ENCODE measurements at regions not wholly inside any gene's neighbourhood (a gene's known extent, or its start where the extent isn't known, plus 50 kb on each side); places are given as distances from the start of the nearest gene placed in this dataset.

DNA sequence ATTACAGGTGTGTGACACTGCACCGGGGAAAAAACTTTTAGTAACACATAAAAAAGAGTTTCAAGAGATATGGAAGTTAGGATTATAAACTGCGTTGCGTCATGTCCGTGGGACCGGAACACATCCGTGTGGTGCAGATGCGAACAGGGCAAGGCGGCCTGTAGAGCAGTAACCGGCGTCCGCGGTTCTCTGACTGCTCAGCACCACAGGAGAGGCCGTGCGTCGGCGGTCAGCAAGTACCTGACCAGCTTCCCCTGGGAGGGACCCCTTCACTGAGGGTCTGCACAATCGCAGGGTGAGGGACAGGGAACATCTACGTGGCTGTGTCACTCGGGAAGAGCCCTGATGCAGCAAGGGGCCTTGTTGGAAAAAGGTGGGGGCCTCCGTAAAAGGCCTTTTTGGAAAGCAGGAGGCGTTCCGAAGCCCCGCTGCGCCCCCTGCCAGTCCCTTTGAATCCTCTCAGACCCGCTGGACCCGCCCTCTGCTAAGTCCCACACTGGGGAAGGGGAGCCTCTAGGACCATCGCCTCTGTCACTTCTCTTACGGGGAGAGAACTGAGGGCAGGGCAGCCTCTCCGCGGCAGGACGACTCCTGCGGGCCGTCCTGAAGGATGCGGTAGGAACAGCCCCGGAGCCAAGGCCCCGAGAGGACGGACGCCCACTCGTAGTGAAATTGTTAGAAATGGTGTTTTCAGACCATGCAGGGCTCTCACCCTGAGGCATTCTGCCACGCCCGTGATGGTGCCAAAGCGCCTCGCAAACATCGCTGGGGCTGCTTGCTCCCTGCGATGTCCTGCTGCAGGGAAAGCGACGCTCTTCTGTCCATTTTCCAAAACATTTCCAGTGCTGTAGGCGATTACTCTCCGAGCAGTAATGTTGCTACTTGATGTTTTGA lies 771.6 kb upstream of the COBL start:
- H3K27me3 ChIP-seq (replicated peaks): no peaks in the 10 kb centered on the region
- in situ Hi-C loops (cut with HindIII; ENCODE audit: low pct_ligation_motif_present, low sequenced_read_pairs): no loop called here
- H3K27ac ChIP-seq: no peak overlapping the region
- TF ChIP-seq, protein P1, sequence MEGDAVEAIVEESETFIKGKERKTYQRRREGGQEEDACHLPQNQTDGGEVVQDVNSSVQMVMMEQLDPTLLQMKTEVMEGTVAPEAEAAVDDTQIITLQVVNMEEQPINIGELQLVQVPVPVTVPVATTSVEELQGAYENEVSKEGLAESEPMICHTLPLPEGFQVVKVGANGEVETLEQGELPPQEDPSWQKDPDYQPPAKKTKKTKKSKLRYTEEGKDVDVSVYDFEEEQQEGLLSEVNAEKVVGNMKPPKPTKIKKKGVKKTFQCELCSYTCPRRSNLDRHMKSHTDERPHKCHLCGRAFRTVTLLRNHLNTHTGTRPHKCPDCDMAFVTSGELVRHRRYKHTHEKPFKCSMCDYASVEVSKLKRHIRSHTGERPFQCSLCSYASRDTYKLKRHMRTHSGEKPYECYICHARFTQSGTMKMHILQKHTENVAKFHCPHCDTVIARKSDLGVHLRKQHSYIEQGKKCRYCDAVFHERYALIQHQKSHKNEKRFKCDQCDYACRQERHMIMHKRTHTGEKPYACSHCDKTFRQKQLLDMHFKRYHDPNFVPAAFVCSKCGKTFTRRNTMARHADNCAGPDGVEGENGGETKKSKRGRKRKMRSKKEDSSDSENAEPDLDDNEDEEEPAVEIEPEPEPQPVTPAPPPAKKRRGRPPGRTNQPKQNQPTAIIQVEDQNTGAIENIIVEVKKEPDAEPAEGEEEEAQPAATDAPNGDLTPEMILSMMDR (IDR thresholded peaks at IDR 0.05; ENCODE audit: low read depth, low read length, missing control alignments): no peak
- DNase-seq: no peak
- H3K4me3 ChIP-seq (ENCODE audit: low read depth, low read length): no peak overlapping the region
- no peaks in the 10 kb centered on the region for H3K36me3 ChIP-seq (replicated peaks)

DNA sequence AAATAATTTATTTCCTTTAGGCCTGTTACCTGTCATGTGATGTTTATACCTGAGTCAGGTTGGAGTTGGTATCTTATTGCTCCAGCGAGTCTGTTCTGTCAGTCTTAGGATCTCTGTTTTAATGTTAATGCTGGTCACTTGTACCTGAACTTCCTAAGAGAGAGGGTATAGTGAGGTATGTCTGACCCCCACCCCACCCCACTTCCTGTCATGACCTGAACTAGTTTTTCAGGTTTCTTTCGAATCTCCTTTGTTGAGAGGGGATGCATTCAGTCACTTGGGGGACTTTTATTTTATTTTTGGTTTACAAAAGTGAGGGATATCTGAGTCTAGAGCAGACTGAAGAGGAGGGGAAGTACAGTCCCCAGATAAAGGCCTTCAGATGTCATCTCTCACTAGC lies 769.0 kb upstream of the COBL start:
- Histone ChIP-seq H3K27me3 (replicated peaks) (no peaks in the 10 kb centered on the region), H3K36me3 (replicated peaks) (no peaks in the 10 kb centered on the region), H3K4me3 (ENCODE audit: low read depth, low read length) (no peak overlapping the region), H3K27ac (no peak overlapping the region)
- in situ Hi-C loops (cut with HindIII; ENCODE audit: low pct_ligation_motif_present, low sequenced_read_pairs): no loop called here
- DNase-seq: no peak
- TF ChIP-seq, protein P1 (IDR thresholded peaks at IDR 0.05; ENCODE audit: low read depth, low read length, missing control alignments): no peak

DNA sequence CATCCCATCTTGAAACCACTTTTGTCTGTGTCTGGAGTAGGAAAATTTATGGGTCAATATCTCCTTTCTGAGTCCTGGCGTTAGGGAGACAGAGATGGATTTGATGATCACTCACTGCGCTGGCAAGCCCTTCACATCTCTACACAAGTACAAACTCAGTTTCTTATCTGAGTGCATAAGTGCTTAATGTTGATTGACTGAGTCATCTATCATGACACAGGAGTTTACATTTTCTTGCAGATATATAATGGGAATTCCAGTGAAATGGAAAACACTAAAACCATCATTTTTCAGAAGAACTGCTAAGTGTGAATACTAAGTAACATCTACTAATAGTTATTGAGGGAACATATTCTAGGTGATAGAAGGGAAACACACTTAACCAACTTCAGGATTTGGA lies 763.9 kb upstream of the COBL start:
- TF ChIP-seq, protein P1 (IDR thresholded peaks at IDR 0.05; ENCODE audit: low read depth, low read length, missing control alignments): no peak
- no peaks in the 10 kb centered on the region for H3K36me3 ChIP-seq (replicated peaks)
- H3K27me3 ChIP-seq (replicated peaks): no peaks in the 10 kb centered on the region
- no peak overlapping the region for H3K4me3 ChIP-seq (ENCODE audit: low read depth, low read length)
- no peak for DNase-seq
- H3K27ac ChIP-seq: no peak overlapping the region
- in situ Hi-C loops (cut with HindIII; ENCODE audit: low pct_ligation_motif_present, low sequenced_read_pairs): no loop called here

DNA sequence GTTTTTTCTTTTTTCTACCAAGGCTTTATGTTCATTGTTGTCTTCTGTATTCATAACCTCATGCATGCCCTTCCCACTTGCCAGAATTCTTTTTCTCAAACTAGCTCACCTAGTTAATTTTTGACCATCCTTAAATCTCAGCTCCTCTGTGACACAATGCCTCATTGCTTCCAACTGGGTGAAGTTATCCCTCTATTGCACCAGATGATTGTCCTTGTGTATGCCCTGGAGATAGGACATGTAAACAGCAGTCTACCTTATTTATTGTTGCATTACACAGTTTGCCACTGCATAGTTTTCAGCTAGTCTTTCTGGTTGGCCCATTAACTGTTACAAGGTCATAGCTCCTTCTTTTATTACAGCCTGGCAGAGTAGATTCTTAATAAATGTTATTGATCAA lies 763.1 kb upstream of the COBL start:
- Histone ChIP-seq H3K27me3 (replicated peaks) (no peaks in the 10 kb centered on the region), H3K27ac (no peak overlapping the region), H3K36me3 (replicated peaks) (no peaks in the 10 kb centered on the region), H3K4me3 (ENCODE audit: low read depth, low read length) (no peak overlapping the region)
- DNase-seq: no peak
- TF ChIP-seq, protein P1 (IDR thresholded peaks at IDR 0.05; ENCODE audit: low read depth, low read length, missing control alignments): no peak
- in situ Hi-C loops (cut with HindIII; ENCODE audit: low pct_ligation_motif_present, low sequenced_read_pairs): no loop called here

DNA sequence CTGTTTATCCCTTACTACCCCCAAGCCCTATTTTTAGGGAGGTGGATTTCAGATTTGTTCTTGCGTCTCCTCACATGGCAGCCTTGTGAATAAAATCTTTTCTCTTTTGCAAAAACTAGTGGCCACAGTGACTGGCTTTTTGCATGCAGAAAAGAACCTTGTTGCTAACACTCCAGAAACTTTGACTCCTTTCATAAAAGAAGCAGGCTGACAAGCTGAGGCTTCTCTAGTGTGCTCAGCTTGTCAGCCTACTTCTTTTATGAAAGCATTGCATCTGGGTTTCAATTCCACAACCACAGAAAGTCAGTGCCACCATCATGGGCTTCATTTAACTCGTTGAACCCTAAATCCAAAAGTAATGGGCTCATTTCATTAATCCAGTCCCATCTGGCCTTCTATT lies 761.0 kb upstream of the COBL start:
- in situ Hi-C loops (cut with HindIII; ENCODE audit: low pct_ligation_motif_present, low sequenced_read_pairs): no loop called here
- no peak for DNase-seq
- Histone ChIP-seq H3K27me3 (replicated peaks) (no peaks in the 10 kb centered on the region), H3K27ac (no peak overlapping the region), H3K4me3 (ENCODE audit: low read depth, low read length) (no peak overlapping the region), H3K36me3 (replicated peaks) (no peaks in the 10 kb centered on the region)
- TF ChIP-seq, protein P1 (IDR thresholded peaks at IDR 0.05; ENCODE audit: low read depth, low read length, missing control alignments): no peak

DNA sequence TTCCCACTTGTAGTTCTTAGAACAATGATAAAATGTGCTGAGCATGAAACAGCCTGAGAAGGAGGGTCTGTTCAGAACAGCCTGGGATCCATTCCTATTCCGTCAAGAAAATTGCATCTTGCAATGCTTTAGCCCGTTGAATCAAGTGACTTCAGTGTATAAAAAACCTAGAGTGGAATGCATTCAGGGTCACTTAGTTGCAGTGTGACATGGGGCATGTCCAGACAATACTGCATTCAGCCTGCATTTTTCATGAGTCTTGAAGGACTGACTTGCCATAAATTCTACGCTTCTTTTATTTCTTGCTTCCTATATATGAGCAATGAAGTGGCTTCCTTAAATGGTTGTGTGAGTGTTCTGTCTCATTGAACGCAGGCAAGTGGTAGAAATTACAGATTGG lies 758.3 kb upstream of the COBL start:
- TF ChIP-seq, protein P1 (IDR thresholded peaks at IDR 0.05; ENCODE audit: low read depth, low read length, missing control alignments): no peak
- Histone ChIP-seq H3K27ac (no peak overlapping the region), H3K36me3 (replicated peaks) (no peaks in the 10 kb centered on the region), H3K4me3 (ENCODE audit: low read depth, low read length) (no peak overlapping the region), H3K27me3 (replicated peaks) (no peaks in the 10 kb centered on the region)
- DNase-seq: no peak
- in situ Hi-C loops (cut with HindIII; ENCODE audit: low pct_ligation_motif_present, low sequenced_read_pairs): no loop called here

Measured in brain microvascular endothelial cell (primary cell).